GM13976 (cell line): ENCODE measurements at regions not wholly inside any gene's neighbourhood (a gene's known extent, or its start where the extent isn't known, plus 50 kb on each side); places are given as distances from the start of the nearest gene placed in this dataset.

Source experiments
- DNase-seq: peaks from one replicate; pipeline ENCODE4 v3.0.0; 2012; ENCODE audit warnings: low spot score
- in situ Hi-C: fragments of 300-500 bp; cut with MboI; formaldehyde crosslinking; loops from one replicate; pipeline ENCODE4 v1.12.0; 2022; ENCODE audit warnings: low sequenced_read_pairs, mixed read lengths, inconsistent platforms; ENCODE audit not compliant: unreplicated experiment
- TF ChIP-seq, protein P1 (sequence below): IDR thresholded peaks from 2 replicates; pipeline ENCODE4 v1.5.1; 2012; ENCODE audit warnings: borderline replicate concordance, mild to moderate bottlenecking; ENCODE audit not compliant: insufficient read depth; ENCODE audit errors: extremely low read depth, missing control alignments, control extremely low read depth

GRCh38 chr3:56876916-56877315 lies 75.2 kb upstream of the ARHGEF3 start:
- TF ChIP-seq, protein P1, sequence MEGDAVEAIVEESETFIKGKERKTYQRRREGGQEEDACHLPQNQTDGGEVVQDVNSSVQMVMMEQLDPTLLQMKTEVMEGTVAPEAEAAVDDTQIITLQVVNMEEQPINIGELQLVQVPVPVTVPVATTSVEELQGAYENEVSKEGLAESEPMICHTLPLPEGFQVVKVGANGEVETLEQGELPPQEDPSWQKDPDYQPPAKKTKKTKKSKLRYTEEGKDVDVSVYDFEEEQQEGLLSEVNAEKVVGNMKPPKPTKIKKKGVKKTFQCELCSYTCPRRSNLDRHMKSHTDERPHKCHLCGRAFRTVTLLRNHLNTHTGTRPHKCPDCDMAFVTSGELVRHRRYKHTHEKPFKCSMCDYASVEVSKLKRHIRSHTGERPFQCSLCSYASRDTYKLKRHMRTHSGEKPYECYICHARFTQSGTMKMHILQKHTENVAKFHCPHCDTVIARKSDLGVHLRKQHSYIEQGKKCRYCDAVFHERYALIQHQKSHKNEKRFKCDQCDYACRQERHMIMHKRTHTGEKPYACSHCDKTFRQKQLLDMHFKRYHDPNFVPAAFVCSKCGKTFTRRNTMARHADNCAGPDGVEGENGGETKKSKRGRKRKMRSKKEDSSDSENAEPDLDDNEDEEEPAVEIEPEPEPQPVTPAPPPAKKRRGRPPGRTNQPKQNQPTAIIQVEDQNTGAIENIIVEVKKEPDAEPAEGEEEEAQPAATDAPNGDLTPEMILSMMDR: no peak
- DNase-seq: no peak
- in situ Hi-C loops: no loop called here

GRCh38 chr3:56874269-56874668 lies 72.5 kb upstream of the ARHGEF3 start:
- TF ChIP-seq, protein P1: no peak
- no peak for DNase-seq
- in situ Hi-C loops: no loop called here

- DNase-seq: no peak
- in situ Hi-C loops: no loop called here
- TF ChIP-seq, protein P1: no peak
Observed at GRCh38 chr3:56870436-56870835, 68.7 kb upstream of the ARHGEF3 start.

- in situ Hi-C loops: no loop called here
- DNase-seq: no peak
- TF ChIP-seq, protein P1: no peak
Observed at GRCh38 chr3:56869157-56869889, 67.6 kb upstream of the ARHGEF3 start.

GRCh38 chr3:56868706-56869105 lies 67.0 kb upstream of the ARHGEF3 start:
- in situ Hi-C loops: no loop called here
- TF ChIP-seq, protein P1: no peak
- DNase-seq: no peak

- in situ Hi-C loops: no loop called here
- DNase-seq: no peak
- TF ChIP-seq, protein P1: no peak
Observed at GRCh38 chr3:56867671-56868070, 65.9 kb upstream of the ARHGEF3 start.

GRCh38 chr3:56864918-56865524 lies 63.3 kb upstream of the ARHGEF3 start:
- in situ Hi-C loops: no loop called here

More at GRCh38 chr3:56864918-56865524, 63.3 kb upstream of the ARHGEF3 start:
- DNase-seq: no peak
- TF ChIP-seq, protein P1: no peak
